Stimulated activated naive B cell treated with anti-CD40 and anti-IgM and Interleukin-4, amounts not matched to agents 10 μg/mL and 1 μg/mL and 100 μg/mL, for 72 hours (primary cell): ENCODE measurements at regions not wholly inside any gene's neighbourhood (a gene's known extent, or its start where the extent isn't known, plus 50 kb on each side); places are given as distances from the start of the nearest gene placed in this dataset.
"Not testable (repeated sequence)": the region's sequence is repeated elsewhere in the genome, so short reads cannot be mapped to it uniquely, and the experiment has no call there.

Source experiments
- ATAC-seq, 2 donors: fragments of 150-1000 bp; cut with Tn5 transposase; replicated peaks; 2 replicates each; pipeline ENCODE4 v1.10.0; 2021; ENCODE audit warnings: moderate library complexity in 1 of 2
- DNase-seq: peaks from one replicate; pipeline ENCODE4 v3.0.0; 2021
- H3K27ac Mint-ChIP-seq: one replicate; pipeline ENCODE4 v1.8.0; 2022; ENCODE audit warnings: mild to moderate bottlenecking, mixed read lengths
- H3K27me3 Mint-ChIP-seq, 2 donors: one replicate each; pipeline ENCODE4 v1.8.0; 2022; ENCODE audit warnings: mixed read lengths in 2 of 2
- H3K36me3 Mint-ChIP-seq, 2 donors: one replicate each; pipeline ENCODE4 v1.8.0; 2022; ENCODE audit warnings: mixed read lengths in 2 of 2, mild to moderate bottlenecking in 1 of 2
- H3K4me1 Mint-ChIP-seq, 2 donors: one replicate each; pipeline ENCODE4 v1.8.0; 2022; ENCODE audit warnings: mixed read lengths in 2 of 2, mild to moderate bottlenecking in 1 of 2
- H3K4me3 Mint-ChIP-seq, 2 donors: one replicate each; pipeline ENCODE4 v1.8.0; 2022; ENCODE audit warnings: mild to moderate bottlenecking in 2 of 2, mixed read lengths in 2 of 2, moderate library complexity in 1 of 2
- H3K9me3 Mint-ChIP-seq, 2 donors: one replicate each; pipeline ENCODE4 v1.8.0; 2022; ENCODE audit warnings: mixed read lengths in 2 of 2, mild to moderate bottlenecking in 1 of 2

DNA sequence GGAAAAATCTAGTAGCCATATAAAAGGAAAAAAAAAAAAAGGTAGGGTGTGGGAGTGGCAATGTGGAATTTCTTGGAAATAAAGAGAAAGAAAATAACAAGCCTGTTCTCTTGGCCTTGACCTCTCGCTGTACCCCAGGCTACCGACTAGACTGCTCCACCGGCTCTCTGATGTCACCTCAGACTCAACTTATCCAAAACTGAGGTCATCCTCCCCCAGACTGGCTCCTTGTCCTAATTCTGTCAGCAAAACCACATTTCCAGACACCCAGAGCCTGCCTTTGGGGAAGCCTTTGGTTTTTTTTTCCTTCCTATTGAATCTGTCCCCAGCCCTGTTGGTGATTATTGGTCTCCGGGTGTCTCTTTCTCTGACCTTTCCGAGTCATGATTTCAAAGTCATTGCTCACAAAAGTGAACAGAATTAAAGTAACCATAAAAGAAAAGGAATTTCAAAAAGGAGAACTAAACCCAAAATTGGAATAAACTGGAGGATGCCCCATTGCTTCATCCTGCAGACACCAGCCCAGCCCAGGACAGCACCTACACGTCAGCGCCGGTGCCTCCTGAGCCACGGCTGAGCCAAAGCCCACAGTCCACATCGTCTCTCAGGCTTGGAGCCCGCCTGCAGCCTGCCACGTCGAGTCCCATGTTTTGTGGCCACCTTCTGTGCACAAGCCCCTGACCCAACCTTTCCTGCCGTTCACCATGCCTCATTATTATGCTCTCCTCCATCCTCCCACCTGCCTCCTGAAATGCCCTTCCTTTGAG lies 170.7 kb downstream of the MYLK4 start:
- H3K9me3 Mint-ChIP-seq, result peaks cover 7 to 8% of the 10 kb centered on the region in 2 donors
- no peaks in the 10 kb centered on the region for H3K4me1 Mint-ChIP-seq
- H3K27ac Mint-ChIP-seq, result no peak overlapping the region
- H3K4me3 Mint-ChIP-seq, result no peak overlapping the region
- H3K36me3 Mint-ChIP-seq, result peaks cover 3 to 6% of the 10 kb centered on the region in 2 donors
- DNase-seq (no peak), ATAC-seq (no peak)
- H3K27me3 Mint-ChIP-seq, result peaks cover 27% of the 10 kb centered on the region in 2 donors

DNA sequence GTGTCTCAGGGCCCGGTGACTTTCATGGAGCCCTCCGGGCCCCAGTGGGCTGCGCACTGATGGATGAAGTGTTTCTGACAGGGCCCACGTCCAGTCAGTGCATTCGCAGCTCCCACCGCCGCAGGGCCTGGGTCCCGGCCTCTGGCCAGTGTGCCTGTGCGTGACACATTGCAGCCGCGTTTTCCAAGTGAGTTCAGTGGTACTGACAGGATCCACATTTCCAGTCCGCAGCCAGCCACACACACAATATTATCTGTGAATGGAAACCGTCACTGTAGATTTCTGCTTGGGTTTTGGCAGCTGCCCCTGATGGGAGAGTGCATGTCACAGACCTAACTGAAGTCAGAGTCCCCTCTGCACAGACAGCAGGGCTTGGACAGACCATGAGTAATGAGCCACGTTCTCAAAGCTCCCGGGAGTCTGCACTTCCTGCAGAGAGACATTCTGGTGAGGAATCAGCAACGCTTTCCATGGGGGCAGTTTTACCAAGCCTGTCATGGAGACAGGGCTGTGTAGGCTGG lies 171.4 kb downstream of the MYLK4 start:
- Mint-ChIP-seq H3K27me3 (peaks cover 27 to 34% of the 10 kb centered on the region in 2 donors), H3K4me1 (no peaks in the 10 kb centered on the region)

DNA sequence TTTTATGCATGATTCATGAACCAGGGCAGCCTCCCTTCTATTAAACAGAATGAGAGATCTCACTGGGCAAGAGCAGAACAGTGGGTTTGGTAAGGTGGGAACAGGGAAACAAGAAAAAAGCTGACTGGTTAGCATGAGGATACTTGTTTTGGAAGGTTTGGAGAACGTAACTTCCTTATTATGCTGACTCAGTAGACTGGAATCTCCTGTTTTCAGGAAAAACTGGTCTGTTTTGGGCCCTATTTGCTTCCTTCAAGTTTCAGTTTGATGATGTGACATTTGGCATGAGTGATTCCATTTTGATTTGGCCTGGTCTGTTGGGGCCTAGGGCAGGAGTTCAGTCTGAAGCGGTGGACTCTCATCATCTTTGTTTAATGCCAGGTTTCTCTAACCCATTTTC lies 172.0 kb downstream of the MYLK4 start:
- DNase-seq (no peak), ATAC-seq (no peak)
- Mint-ChIP-seq H3K4me3 (no peak overlapping the region), H3K9me3 (peaks cover 11 to 12% of the 10 kb centered on the region in 2 donors), H3K27me3 (peaks cover 27 to 36% of the 10 kb centered on the region in 2 donors), H3K36me3 (peaks cover 3 to 6% of the 10 kb centered on the region in 2 donors), H3K27ac (no peak overlapping the region), H3K4me1 (no peaks in the 10 kb centered on the region)

More for the DNA sequence above, 171.4 kb downstream of the MYLK4 start:
- no peak for DNase-seq
- Mint-ChIP-seq H3K36me3 (peaks cover 3 to 6% of the 10 kb centered on the region in 2 donors), H3K9me3 (peaks cover 10 to 12% of the 10 kb centered on the region in 2 donors), H3K4me3 (no peak overlapping the region), H3K27ac (no peak overlapping the region)
- no peak for ATAC-seq

DNA sequence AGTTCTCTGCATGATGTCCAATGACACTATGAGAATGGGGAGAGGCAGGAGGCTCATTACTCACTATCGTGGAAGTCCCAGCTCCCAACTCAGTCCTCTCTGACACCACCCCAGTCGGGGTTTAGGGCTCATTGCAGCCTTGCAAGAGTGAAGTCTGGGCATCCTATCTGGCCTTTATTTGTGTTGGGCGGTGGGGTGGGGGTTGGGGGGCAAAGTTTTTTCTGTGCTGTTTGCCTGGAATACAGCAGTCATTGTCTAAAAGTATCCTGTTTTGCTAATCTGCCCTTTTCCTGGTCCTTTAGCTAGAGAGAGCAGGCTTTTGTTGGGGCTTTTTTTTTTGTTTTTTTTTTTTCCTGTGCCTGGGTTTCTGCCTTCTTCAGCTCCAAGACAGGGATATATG lies 174.2 kb downstream of the MYLK4 start:
- peaks cover 3 to 6% of the 10 kb centered on the region in 2 donors for H3K36me3 Mint-ChIP-seq
- peaks cover 20 to 36% of the 10 kb centered on the region in 2 donors for H3K27me3 Mint-ChIP-seq
- H3K27ac Mint-ChIP-seq, result no peak overlapping the region
- H3K9me3 Mint-ChIP-seq, result peaks cover 11 to 12% of the 10 kb centered on the region in 2 donors
- DNase-seq, result no peak
- no peak overlapping the region for H3K4me3 Mint-ChIP-seq
- ATAC-seq, result no peak
- H3K4me1 Mint-ChIP-seq, result no peaks in the 10 kb centered on the region

DNA sequence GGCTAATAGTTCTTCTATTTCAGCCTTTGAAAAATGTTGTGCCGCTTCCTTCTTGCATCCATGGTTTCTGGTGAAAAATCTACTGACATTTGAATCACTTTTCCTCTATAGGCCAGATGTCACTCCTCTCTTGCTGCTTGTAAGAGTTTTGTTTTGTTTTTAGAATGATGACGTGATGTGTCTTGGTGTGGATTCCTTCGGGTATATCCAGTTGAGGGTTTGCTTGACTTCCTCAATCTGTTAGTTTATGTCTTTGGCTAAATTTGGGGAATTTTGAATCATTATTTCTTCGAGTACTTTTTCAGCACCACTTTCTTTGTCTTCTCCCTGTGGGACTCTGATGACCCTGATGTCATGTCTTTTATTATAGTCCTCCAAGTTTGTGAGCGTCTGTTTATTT lies 175.5 kb downstream of the MYLK4 start:
- ATAC-seq, result no peak
- Mint-ChIP-seq H3K27ac (no peak overlapping the region), H3K4me3 (no peak overlapping the region), H3K36me3 (peaks cover 3 to 6% of the 10 kb centered on the region in 2 donors), H3K27me3 (peaks cover 16 to 35% of the 10 kb centered on the region in 2 donors), H3K4me1 (no peaks in the 10 kb centered on the region), H3K9me3 (peaks cover 12 to 13% of the 10 kb centered on the region in 2 donors)
- DNase-seq, result no peak

DNA sequence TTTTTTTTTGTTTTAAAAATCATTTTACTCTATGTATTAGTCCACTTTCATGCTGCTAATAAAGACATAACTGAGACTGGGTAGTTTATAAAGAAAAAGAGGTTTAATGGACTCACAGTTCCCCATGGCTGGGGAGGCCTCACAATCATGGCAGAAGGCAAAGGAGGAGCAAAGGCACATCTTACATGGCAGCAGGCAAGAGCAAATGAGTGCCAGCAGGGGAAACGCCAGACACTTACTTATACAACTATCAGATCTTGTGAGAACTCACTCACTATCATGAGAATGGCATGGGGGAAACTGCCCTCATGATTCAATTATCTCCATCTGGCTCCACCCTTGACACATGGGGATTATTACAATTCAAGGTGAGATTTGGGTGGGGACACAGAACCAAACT lies 181.3 kb downstream of the MYLK4 start:
- DNase-seq, H3K36me3 Mint-ChIP-seq, H3K9me3 Mint-ChIP-seq, ATAC-seq, H3K4me1 Mint-ChIP-seq, H3K4me3 Mint-ChIP-seq, H3K27ac Mint-ChIP-seq: not testable (repeated sequence)
- peaks cover 5 to 18% of the 10 kb centered on the region in 2 donors for H3K27me3 Mint-ChIP-seq

DNA sequence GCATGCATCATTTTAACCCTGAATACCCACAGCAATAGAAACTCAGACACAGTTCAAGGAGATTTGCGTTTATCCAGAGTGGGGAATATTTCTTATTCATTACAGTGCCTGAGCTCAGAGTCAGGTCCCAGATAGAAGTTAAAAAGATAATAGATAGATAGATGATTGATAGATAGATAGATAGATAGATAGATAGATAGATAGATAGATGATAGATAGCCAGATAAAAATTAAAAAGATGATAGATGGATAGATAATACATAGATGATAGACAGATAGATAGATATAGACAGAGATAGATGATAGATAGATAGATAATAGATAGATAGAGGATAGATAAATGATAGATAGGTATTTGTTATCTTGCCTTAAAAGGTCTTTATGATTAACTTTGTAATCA lies 184.7 kb downstream of the MYLK4 start:
- ATAC-seq, result no peak
- peaks cover 0 to 5% of the 10 kb centered on the region in 2 donors for H3K4me1 Mint-ChIP-seq
- no peak for DNase-seq
- peaks cover 0 to 7% of the 10 kb centered on the region in 2 donors for H3K9me3 Mint-ChIP-seq
- no peak overlapping the region for H3K27ac Mint-ChIP-seq
- H3K27me3 Mint-ChIP-seq, result peaks cover 8 to 19% of the 10 kb centered on the region in 2 donors
- H3K36me3 Mint-ChIP-seq, result no peaks in the 10 kb centered on the region
- H3K4me3 Mint-ChIP-seq, result no peak overlapping the region

DNA sequence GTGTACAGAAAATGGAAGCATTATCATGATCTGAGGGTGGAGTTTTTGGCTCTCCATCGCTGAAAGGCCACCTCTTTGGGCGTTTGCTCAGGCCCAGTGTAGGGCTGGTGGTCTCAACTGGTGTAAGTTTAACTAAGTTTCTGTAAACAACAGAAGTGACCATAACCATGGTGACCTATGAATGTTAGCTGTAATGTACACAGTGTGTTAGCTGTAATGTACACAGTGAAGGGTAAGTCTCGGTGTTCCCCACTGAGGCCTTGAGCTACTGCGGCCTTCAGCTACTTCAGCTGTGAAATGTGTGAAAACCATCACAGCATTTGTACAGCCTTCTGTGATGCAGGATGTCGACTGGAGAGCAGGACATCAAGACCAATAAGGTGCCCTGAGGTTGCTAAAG lies 185.2 kb downstream of the MYLK4 start:
- peaks cover 14 to 24% of the 10 kb centered on the region in 2 donors for H3K27me3 Mint-ChIP-seq
- peaks cover 0 to 7% of the 10 kb centered on the region in 2 donors for H3K9me3 Mint-ChIP-seq
- no peak for DNase-seq
- no peak overlapping the region for H3K4me3 Mint-ChIP-seq
- no peak for ATAC-seq
- peaks cover 0 to 5% of the 10 kb centered on the region in 2 donors for H3K4me1 Mint-ChIP-seq
- H3K27ac Mint-ChIP-seq, result no peak overlapping the region
- H3K36me3 Mint-ChIP-seq, result no peaks in the 10 kb centered on the region

DNA sequence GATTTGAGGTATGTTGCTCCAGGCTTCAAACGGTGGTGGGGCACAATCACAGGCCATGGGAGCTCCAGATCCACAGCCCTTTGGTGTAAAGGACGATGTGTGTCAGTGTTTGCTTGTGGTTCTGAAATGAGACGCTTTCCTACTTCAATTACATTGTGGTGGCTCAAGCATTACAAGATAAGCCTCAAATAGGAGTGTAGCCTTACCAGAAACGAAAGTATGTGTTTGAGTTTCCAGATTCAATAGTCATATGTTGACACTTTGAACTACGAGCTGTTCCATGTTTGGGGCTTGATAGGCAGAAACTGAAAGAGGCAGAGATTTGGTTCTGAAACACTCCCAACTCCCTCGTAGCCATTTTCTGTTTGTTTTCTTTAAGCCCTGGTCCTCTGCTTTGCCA lies 187.1 kb downstream of the MYLK4 start:
- H3K27ac Mint-ChIP-seq, result no peak overlapping the region
- DNase-seq, result no peak
- no peaks in the 10 kb centered on the region for H3K9me3 Mint-ChIP-seq
- no peak overlapping the region for H3K4me3 Mint-ChIP-seq
- H3K27me3 Mint-ChIP-seq, result peaks cover 18 to 34% of the 10 kb centered on the region in 2 donors
- peak; percentile 46 to 87 for ATAC-seq
- H3K4me1 Mint-ChIP-seq, result peaks cover 0 to 5% of the 10 kb centered on the region in 2 donors
- H3K36me3 Mint-ChIP-seq, result no peaks in the 10 kb centered on the region

DNA sequence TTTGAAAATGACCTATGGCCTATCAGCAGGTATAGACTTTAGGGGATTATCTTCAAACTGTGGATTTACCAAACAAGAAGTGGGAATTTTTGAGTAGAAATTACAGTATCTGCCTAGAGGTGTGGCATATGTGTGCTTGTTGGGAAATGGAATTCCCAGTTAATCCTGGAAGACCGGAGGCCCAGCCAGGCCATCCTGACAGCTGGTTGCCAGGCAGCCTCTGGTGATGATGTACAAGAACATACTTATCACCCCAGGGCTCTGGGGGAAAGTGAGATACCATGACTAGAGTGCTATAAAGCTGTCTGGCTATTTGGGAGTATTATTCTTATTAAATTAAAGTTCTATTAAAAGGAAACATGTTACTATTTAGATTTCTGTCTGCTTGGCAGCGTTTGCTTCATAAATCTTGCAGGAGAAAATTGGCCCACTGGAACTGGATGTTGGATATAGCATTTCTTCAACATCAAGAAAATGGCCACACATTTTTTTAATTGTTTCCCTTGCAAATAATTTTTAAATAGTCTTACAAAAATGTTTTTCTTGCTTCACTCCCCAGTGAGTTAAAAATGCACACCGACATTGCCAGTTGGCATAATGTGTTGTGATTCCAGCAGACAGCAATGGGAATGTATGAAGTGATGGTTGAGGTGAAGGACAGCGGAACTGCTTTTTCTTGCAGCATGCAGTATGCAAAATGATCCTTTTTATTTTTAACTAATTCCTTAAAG lies 187.8 kb downstream of the MYLK4 start:
- H3K4me1 Mint-ChIP-seq, result peaks cover 0 to 5% of the 10 kb centered on the region in 2 donors
- no peak for DNase-seq
- no peak overlapping the region for H3K4me3 Mint-ChIP-seq
- peaks cover 18 to 35% of the 10 kb centered on the region in 2 donors for H3K27me3 Mint-ChIP-seq
- ATAC-seq, result no peak
- H3K27ac Mint-ChIP-seq, result no peak overlapping the region
- no peaks in the 10 kb centered on the region for H3K9me3 Mint-ChIP-seq
- H3K36me3 Mint-ChIP-seq, result no peaks in the 10 kb centered on the region

DNA sequence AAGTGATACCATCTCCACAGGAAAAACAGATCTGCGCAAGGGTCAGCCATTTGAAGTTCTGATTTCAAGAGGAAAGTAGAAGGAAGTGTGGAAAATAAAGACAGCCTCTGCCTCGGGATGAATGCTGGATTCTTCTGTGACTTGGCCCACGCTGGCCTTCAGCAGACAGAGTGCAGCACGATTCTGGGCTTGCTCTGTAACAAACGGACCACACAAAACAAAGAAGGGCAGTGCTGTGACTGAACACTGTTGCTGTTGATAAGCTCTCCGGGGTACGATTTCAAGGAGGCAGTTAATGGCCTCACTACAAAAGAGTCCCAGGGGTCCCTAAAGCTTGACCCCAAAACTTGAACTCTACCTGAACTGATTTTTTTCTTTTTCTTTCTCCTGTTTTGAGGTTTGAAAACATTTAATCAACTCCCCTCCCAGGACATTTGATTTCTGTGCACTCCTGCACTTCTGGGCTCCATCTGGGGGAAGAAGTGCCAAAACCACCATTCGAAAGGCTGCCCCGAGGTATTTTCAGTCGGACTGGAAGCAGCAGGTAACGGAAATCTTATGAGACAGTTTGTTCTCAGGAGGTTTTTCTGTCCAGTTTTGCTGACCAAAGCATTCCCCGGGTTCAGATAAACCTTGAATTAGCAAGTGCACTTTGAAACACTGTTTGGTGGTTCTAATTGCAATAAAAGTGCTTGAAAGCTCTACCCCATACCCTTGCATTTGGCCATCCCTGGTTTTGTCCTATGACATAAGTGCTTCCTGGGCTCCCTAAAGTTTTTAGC lies 189.6 kb downstream of the MYLK4 start:
- H3K27ac Mint-ChIP-seq, result no peak overlapping the region
- H3K4me3 Mint-ChIP-seq, result no peak overlapping the region
- no peak for DNase-seq
- H3K9me3 Mint-ChIP-seq, result no peaks in the 10 kb centered on the region
- peaks cover 0 to 5% of the 10 kb centered on the region in 2 donors for H3K4me1 Mint-ChIP-seq
- no peaks in the 10 kb centered on the region for H3K36me3 Mint-ChIP-seq
- peaks cover 18 to 32% of the 10 kb centered on the region in 2 donors for H3K27me3 Mint-ChIP-seq
- ATAC-seq, result no peak

DNA sequence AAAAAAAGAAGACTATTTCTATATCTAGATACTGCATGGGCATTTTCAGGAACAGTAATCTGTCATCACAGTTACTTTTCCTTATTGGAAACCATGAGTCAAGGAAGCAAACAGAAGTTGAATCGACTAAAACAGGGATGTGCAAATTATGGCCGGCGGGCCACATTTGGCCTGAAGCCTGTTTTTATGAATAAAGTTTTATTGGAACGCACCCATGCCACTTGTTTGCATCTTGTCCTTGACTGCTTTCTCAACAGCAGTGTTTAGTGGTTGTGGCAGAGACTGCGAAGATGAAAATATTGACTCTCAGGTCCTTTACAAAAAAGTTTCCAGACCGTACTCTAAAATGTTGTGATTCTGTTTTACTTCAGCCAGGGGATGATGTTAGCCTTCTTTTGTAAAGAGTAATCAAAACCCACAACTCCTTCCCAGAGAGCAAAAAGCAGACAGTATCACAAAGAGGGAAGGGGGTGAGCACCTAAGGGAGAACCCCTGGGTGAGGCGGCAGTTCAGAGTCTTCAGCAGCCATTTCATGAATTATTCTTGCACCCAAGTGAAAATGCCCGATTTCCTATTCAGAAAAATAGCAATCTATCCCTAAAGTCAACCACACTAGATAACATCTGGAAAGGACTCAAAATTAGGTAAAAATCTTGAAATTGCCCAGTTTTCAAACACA lies 190.4 kb downstream of the MYLK4 start:
- Mint-ChIP-seq H3K27me3 (peaks cover 18 to 39% of the 10 kb centered on the region in 2 donors), H3K9me3 (no peaks in the 10 kb centered on the region)

DNA sequence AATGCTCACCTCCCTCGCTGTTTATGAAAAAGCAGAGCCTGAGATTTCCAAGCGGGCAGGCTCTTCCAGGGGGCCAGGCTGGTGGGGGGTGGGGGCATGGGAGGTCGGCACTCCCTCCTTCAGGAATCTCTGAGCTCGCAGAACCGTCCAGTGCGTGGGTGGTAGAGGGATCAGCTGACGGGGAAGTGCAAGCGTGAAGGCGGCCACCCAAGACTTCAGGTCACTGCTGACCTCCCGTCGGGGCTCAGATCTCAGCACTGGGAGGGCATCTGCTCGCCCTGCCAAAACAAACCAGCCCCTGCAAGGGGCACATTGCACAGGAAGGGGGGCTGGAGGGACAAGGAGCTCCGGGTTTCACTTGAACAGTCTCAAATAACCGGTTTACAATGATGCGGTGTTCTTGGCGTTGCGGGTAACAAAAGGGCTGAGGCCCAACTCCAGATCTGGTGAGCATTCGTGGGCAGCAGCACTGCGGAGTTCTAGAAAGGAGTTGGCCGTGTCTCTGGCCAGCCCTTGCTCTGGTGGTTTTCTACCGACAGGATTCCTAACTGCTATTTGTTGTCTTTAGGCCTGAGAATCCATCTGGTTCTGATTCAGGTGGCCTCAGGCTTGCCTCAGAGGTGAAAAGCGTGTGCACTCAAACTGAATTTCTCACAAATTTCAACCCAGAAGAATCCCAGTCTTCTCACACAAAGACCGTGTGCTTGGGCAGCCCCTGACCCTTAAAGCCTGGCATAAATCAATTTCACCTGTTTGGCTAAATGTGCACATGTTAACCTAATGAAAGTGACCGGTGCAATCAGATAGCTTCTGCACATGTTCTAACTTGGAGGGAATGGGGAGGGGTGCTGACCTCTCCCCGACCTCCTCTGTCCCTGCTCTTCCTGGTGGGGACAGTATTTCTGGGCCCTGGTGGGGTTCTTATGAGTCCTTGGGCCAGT lies 191.6 kb downstream of the MYLK4 start:
- Mint-ChIP-seq H3K27me3 (peaks cover 20 to 45% of the 10 kb centered on the region in 2 donors), H3K4me3 (no peak overlapping the region), H3K9me3 (no peaks in the 10 kb centered on the region), H3K36me3 (no peaks in the 10 kb centered on the region), H3K27ac (no peak overlapping the region), H3K4me1 (peaks cover 0 to 5% of the 10 kb centered on the region in 2 donors)
- no peak for DNase-seq
- no peak for ATAC-seq

More for the DNA sequence above, 190.4 kb downstream of the MYLK4 start:
- ATAC-seq (no peak), DNase-seq (no peak)
- H3K4me1 Mint-ChIP-seq, result peaks cover 0 to 5% of the 10 kb centered on the region in 2 donors
- no peaks in the 10 kb centered on the region for H3K36me3 Mint-ChIP-seq
- H3K4me3 Mint-ChIP-seq, result no peak overlapping the region
- no peak overlapping the region for H3K27ac Mint-ChIP-seq
